CD1c-positive myeloid dendritic cell (primary cell): ENCODE measurements at regions not wholly inside any gene's neighbourhood (a gene's known extent, or its start where the extent isn't known, plus 50 kb on each side); places are given as distances from the start of the nearest gene placed in this dataset.
"Not testable (repeated sequence)": the region's sequence is repeated elsewhere in the genome, so short reads cannot be mapped to it uniquely, and the experiment has no call there.

ENCODE experiments used
- DNase-seq: peaks from one replicate; pipeline ENCODE4 v3.0.0-alpha.2; 2016; ENCODE audit errors: extremely low spot score

DNA sequence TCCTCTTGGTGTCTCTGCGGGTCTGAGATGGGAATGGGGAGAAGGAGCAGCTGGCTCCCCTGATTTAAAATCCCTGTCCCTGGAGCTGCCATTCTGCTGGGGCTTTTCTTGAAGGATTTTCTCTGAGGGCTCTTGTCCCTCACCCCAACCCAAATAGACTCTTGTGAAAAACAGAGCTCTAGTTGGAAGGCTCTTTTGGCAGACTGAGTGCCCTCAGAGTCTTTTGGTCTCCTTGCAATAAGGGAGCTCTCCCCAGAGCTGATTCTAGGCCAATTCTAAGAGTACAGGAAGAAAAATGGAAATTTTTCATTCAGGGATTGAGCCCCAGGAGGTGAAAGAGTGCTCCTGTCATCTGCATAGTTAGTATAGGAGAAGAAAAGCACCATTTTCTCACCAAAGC, 238.3 kb downstream of the COG6 start:
- no peak for DNase-seq

DNA sequence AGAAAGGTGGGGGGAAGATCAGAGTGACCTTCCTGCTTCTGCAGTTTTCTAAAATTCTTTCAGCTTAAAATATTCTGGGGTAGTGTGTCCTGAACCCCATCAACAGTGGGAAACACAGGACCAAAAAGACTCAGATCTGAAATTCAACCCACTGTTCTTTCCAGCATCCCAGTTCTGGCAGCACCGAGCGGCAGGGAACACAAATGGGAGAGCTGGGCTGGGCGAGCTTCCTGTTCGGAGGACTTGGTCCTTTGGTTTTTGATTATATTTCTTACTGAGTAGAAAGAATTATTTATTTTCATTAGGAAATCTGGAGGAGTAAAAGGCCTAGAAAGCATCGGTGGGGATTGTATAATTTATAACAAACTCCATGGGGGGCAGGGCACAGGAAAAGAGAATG, 239.1 kb downstream of the COG6 start:
- no peak for DNase-seq

DNA sequence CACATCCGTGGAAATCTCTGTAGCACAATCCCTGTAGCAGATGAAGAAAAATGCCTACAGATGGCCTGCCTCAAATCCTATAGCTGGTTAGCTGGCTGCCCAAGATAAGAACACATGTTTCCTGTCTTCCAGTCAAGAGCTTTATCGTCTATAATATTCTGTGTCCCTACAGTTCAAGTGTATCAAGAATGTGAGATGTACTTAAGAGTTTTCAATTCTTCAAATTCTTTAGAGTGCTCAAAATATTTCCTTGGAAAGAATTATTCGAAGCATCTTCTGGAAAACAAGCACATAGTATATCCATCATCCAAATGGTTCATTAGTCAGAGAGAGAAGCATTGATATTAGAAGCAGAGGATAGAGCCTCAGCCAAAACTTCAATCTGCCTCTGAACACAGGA, 239.8 kb downstream of the COG6 start:
- DNase-seq = no peak

DNA sequence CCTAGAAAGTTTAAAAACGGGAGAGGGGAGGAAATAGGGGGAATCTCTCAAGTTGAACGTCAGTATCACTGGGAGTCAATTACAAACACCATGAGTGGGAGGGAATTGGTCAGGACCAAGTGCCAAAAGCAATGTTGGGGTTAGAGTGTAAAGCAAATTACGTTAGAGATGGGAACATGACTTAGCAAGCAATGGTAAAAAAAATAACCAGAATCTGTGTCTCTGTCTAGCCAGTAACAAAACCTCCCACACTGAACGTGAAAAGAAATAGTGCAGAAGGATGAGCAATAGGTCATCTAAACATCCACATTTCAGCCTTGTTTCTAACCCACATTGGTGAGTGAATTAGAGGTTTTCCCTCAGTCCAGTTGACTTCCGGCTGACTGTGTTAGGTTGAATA, 242.2 kb downstream of the COG6 start:
- DNase-seq = no peak

DNA sequence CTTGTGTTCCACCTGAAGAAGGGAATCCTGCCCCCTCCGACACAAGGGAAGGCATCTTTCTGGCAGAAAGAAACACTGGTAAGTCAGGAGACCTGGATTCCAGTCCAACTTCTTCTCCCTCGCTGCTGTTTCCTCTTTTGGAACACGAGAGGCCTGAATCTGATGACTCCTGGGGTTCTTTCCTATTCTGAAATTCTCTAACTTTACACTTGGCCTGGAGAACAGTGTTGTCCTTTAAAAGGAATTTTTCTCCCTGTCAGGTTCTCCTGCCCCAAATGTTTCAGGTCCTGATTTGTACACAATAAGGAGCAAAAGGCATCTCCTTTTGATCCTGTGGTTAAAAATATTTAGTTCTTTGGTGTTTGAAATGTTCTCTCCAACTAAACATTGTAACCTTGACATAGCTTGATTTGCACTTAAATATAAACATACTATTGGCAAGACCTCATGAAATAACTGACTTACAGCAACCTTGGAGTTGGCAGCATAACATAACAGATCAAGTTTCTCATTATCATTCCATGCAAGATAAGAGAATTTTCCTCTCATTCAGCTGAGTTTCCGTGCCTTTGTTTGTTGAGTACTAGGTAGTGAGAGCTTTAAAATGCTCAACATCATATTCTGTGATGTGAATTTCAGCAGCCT, 244.8 kb downstream of the COG6 start:
- no peak for DNase-seq

DNA sequence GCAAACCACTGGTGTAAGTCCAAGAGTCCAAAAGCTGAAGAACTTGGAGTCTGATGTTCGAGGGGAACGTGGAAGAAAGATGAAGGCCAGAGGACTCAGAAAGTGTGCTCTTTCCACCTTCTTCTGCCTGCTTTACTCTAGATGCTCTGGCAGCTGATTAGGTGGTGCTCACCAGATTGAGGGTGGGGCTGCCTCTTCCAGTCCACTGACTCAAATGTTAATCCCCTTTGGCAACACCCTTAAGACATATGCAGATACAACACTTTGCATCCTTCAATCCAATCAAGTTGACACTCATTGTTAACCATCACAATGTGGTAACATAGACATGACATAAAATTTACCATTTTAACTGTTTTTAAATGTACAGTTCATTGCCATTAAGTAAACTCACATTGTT, 249.5 kb downstream of the COG6 start:
- DNase-seq = no peak

DNA sequence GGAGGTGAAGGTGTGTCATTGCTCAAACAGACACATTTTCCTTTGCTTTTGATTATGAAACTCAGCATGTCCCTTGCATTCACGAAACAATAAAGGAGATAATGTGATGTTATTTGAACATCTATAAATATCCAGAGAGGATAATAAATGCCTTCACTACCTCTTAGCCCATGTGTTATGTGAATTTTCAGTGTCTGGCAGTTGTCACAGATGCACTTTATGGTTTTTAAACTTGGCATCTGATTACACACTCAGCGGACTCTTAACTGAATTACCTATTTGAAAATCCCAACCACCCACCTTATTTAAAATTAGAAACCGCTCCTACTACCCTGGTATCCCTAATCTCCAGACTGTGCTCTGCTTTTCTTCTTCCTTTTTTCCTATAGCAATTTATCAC, 254.2 kb downstream of the COG6 start:
- no peak for DNase-seq

DNA sequence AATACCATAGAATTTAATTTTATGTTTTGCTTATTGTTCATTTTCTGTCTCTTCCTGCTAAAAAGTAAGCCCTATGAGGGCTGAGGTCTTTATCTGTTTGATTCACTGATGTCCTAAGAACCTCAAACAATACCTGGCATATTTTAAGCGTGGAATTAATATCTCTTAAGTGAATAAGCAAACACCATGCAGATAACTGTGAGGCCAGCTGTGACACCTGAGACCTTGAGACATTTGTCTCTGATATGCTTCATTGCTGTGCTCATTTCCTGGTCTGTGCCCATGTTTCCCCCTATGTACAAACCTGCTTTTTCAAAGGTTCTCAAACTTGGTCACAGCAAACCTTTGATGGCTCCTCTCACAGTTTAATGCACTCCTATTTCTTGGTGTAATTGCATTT, 254.6 kb downstream of the COG6 start:
- no peak for DNase-seq

DNA sequence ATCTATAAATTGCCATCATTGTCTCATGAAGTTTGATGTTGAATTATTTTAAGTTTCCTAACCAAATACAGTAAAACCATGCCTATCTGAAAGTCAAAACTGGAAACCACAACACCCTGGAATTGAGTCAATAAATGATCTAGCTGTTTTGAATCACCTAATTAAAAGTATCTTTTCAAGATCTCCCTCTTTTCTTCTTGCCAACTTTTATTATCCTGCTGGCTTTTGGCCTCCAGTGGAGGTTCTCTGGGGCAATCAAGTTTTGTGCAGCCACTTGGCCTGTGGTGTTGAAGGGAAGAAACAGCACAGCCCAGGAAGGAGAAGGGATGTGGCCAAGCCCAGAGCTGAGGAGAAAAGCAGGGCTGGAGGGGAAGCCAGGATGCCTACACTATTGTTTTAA, 255.4 kb downstream of the COG6 start:
- no peak for DNase-seq

DNA sequence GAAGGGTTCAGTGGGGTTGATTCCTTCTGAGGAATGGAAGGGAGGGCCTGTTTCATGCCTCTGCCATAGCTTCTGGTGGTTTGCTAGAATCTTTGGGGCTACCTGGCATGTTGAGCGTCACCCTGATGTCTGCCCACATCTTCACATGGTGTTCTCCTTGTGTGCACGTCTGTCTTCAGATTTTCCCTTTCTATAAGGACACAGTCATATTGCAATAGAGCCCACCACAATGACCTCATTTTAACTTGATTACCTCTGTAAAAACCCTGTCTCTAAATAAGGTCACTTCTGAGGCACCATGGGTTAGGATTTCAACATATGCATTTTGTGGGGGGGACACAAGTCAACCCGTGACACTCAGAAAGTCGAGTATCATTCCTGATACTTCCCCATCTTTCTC, 257.9 kb downstream of the COG6 start:
- DNase-seq = no peak

DNA sequence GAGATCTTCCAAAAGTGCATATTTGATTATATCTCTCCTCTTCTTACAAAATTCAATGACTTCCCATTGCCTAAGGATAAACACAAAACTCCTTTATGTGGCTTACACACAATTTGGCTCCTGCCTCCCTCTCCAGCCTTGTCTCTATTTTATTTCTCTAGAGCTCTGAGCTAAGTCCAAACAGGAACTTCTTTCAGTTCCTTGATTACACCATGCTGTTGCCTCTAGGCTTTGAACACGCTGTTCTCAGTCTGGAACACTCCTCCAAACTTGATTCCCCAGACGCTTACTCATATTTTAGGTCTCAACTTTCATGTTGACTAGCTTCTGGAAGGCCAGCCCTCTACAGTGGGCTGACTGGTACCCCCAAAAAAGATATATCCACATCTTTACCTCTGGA, 258.5 kb downstream of the COG6 start:
- DNase-seq = no peak

DNA sequence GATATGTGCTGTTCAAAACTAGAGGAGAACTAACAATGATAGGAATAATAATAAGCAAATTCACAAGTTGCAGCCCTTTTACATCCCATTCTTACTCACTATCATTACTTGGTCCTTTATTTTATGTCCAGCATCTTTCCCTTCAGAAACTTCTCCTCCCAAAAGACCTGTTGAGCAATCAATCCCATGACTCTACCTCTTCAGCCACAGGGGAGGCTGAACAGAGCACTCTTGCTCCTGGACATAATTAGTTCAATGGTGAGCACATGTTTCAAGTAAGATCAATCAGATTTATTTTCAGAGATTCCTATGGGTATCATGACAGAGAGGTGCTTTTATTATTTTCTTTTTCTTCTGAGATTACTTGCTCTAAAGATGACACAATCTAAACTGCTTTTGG, 260.0 kb downstream of the COG6 start:
- no peak for DNase-seq

DNA sequence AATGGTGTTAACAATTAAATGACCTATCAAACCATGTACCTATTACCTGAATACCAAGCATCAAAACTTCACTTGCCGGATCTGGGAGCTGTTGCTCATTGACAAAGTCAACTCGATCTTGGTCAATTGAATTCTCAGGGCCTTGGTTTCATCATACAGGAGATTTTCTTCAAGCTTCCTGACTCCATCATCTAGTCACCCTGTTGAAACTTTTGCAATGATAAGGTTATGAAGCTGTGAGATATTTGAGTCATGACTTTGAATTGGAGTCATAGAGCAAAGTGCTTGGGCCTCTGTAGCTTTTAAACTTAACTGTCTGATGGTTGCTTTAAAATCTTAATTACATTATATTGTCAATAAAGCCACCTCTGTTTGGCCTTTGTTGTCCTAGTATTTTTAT, 260.9 kb downstream of the COG6 start:
- DNase-seq = no peak

DNA sequence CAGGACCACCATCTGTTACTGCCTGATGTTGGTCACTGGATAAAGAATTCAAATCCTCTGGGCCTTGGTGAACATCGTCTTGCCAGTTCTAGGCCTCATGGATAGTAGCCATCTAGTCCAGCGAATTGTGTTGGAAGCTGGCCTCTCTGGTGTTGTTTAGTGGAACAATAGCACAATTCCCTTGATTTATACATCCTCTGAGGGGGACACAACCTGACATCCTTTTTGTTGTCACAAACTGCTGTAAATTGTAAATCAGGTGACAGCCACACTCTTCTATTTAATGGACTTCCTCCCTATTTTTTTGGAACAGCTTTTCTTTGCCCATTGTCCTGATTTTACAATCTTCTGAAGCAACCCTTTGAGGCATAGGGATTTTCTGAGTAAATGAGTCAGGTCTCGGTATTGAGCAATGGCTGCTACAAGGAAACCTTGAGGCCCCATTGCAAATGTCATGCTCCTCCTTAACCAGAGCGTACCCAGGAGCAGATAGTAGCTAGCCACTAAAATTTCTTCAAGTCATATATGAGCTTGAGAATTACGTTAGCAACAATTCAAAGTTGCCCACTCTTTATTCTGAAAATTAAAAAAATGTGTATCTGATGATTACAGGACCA, 263.3 kb downstream of the COG6 start:
- DNase-seq = no peak

DNA sequence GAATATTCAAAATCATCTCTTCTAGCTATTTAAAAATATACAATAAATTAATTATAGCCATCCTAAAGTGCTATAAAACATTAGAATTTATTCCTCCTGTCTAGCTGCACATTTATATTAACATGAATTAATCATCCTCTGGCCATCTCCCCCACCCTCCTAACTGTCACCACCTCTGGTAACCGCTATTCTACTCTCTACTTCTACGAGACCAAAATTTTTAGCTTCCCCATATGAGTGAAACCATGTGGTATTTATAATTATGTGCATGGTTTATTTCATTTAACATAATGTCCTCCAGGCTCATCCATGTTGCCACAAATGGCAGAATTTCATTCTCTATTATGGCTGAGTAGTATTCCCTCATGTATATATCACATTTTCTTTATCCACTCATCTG, 265.2 kb downstream of the COG6 start:
- DNase-seq = no peak

DNA sequence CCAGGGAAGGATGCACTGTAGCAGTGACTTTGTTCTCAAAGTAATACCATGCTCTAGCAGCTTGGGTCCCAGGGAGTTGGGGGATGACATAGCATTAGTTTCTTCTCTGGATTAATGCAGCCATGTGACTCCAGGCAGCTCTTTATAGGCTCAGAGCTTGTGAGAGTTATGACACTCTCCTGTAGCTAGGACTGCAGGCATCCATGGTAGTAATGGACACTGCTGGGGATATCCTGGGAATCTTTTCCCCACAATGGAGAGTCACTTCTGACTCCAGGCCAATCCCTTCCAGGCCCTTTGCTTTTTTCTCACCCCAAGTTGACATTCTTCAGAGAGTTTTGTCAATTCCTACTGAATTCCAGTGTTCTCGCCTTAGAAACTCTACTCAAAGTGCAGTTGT, 270.9 kb downstream of the COG6 start:
- DNase-seq = no peak

DNA sequence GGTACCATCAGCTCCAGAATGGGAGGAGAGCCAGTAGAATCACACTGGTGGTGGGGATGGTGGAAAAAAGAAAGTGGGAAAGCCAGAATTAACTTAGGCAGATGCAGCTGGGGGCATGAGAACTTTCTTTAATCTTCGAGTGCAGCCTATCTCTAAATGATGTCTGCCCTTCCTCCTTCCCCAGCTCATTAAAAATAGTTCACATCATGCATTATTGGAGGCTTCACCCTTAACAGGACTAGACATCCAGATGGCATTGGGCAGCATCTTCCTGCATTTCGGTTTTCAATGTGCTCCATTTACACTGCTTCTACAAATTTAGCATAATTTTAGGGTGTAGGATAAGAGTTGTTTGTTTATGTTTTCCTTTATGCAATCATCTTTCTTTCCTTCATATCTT, 272.8 kb downstream of the COG6 start:
- no peak for DNase-seq

DNA sequence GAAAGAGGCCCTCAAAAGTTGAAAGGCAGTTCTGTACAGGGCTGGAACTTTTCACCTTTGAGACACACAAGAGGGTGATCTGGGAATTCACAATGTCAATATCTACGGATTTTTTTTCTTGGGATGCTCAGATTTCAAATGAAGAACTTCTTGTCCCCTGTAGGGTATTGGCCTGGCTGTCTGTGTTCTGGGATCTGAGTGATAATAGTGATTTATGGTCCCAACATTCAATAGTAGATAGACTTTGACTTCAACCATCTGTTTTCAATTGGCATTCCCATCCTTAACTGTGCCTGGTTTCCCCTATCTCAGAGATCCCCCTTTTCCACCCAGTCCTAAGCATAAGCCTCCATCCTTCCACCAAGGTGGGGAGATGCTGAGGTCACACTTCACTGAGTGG, 274.1 kb downstream of the COG6 start:
- no peak for DNase-seq

DNA sequence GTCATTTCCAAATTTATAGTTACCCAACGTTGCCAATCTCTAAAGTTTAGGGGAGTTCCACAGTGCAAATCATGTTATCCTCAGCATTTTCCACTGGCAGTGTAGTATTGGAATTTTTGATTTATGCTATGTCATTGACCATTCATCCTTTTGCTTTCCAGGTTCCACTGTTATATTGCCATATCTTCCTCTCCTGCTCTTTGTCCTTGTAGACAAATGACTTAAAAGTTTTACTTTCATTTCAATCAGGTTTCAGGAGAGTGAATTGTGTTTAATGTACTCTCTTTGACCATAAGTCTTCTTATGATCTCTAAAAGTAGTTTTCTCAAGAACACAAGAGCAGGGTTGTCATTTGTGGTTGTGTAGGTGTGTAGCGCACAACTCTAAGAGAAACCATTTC, 274.6 kb downstream of the COG6 start:
- DNase-seq = no peak

DNA sequence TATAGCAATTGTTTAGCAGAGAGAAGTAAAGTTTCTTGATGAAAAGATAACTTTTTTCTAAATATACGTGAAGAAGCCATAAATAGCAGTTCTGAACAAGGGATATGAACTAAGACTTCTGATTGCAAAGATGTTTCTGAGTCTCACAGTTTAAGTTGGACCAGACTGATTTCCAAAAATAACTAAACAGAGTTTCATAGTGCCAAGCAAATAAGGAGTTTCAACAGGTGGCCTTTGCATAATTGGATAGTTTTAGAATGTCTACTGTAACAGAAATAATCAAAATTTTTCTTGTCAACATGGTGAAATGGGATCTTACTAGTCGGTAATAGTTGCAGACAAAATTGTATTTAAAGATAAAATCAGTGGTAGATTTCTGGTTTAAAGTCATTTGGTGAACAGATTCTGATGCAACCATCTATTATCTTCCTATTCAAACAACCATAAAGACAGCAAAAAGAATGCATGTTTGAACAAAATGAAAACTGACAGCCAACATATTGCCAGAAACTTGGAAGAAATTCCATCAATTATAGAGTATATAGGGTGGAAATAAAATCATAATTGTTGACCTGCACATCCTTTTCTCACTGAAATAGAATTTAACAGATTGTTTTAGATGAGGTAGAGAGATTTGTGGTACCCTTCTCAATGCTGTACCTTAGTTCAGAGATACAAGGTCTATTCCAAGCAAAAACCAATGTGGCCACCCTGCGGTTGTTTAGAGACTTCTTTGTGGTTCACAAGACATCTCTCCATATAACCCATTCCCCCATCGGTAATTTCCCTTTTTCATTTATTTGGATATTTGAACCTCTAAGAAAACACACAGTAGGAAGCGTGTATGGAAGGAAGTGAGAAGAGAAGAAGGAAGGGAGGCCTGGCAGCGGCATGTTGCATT, 275.3 kb downstream of the COG6 start:
- no peak for DNase-seq

DNA sequence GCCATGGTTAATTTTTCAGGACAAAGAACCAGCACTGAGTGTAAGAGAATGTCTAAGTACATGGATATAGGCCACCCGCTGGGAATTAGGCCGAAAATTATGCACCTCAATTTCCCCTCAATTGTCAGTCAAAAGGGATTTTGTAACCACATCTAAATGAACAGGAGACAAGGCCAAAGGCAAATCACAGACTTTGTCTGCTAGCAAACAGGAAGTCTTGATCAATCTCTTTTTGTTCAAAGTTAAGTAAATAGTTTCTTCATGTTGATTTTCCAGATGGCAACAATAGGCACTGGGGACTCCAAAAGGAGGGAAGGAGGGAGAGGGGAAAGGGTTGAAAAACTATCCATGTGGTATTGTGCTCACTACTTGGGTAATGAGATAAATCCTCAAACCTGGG, 276.0 kb downstream of the COG6 start:
- DNase-seq = no peak

DNA sequence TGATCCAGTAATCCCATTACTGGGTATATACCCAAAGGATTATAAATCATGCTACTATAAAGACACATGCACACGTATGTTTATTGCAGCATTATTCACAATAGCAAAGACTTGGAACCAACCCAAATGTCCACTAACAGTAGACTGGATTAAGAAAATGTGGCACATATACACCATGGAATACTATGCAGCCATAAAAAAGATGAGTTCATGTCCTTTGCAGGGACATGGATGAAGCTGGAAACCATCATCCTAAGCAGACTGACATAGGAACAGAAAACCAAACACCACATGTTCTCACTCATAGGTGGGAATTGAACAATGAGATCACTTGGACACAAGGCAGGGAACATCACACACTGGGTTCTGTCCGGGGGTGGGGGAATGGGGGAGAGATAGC, 277.1 kb downstream of the COG6 start:
- DNase-seq = not testable (repeated sequence)

DNA sequence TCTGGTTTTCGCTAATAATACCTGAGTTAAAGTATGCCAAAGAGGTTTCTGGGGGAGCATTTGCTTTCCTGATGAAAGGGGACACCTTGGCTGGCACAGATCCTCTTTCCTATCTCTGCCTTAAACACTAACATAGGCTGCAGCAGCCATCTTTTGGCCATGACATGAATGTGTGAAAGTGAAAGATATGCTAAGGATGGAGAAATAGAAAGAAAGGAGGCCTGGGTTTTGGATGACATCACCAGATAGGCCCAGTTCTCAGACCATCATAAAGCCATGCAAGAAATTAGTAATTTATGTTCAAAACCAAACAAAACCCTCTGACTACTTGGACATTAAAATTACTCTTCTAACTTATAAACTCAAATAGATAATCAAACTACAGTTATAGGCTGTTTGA, 279.7 kb downstream of the COG6 start:
- DNase-seq = no peak
